ENCODE measurements at regions not wholly inside any gene's neighbourhood (a gene's known extent, or its start where the extent isn't known, plus 50 kb on each side); places are given as distances from the start of the nearest gene placed in this dataset.

GRCh38 chr3:20680990-20681628 is 495.1 kb upstream of the SGO1 start:
- TF ChIP-seq CTCF (conservative IDR thresholded peaks at IDR 0.05) (no peak), ZFX (IDR thresholded peaks at IDR 0.05) (no peak)

GRCh38 chr3:20673866-20674265 is 487.9 kb upstream of the SGO1 start:
- TF ChIP-seq CTCF (conservative IDR thresholded peaks at IDR 0.05), result no peak
- no peak for TF ChIP-seq ZFX (IDR thresholded peaks at IDR 0.05)

More at GRCh38 chr3:20680990-20681628, 495.1 kb upstream of the SGO1 start:
- no peak overlapping the region for H3K27ac ChIP-seq

GRCh38 chr3:20669675-20670074 is 483.7 kb upstream of the SGO1 start:
- no peak for TF ChIP-seq CTCF (conservative IDR thresholded peaks at IDR 0.05)
- no peak for TF ChIP-seq ZFX (IDR thresholded peaks at IDR 0.05)

More at GRCh38 chr3:20673866-20674265, 487.9 kb upstream of the SGO1 start:
- no peak overlapping the region for H3K27ac ChIP-seq

DNA sequence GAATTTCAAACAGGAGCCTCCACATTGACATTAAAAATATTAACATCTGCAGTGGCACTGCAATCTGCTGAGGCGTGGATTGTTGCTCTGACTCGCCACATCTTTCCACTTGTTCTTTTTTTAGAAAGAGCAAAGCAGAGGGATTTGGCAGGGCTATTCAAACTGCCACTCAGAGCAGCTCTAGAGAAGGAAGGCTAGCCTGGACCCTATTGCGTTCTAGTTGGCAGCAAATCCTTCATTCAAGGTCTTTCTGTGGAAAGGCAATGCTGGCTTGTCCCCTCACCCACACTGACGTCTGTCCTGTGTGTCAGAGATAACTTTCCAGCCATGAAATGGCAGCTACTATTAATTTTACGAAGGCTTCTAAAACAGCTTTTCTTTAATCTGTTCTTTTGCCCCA is 483.2 kb upstream of the SGO1 start:
- no peak overlapping the region for H3K27ac ChIP-seq
- TF ChIP-seq ZFX (IDR thresholded peaks at IDR 0.05), result no peak
- TF ChIP-seq CTCF (conservative IDR thresholded peaks at IDR 0.05), result no peak

More at GRCh38 chr3:20669675-20670074, 483.7 kb upstream of the SGO1 start:
- H3K27ac ChIP-seq, result no peak overlapping the region

GRCh38 chr3:20668411-20668810 is 482.4 kb upstream of the SGO1 start:
- H3K27ac ChIP-seq, result no peak overlapping the region
- TF ChIP-seq CTCF (conservative IDR thresholded peaks at IDR 0.05) (no peak), ZFX (IDR thresholded peaks at IDR 0.05) (no peak)

DNA sequence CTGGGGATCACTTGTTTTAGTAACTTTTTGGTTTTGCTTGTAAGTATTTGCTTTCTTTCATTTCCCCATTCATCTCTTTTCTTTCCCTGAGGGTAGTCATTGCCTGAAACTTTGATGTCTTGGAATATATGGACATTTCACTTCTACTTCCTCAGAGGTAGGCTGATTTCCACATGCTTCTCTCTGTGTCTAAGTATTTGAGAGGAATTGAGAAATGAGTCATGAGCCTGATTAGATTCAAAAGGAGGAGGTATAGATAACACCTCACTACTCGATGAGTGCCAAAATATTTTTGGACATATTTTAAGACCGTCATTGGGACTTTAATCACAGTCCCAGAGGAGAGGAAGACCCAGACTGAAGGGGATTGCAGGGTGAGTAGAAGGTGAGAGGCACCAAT is 480.1 kb upstream of the SGO1 start:
- no peak for TF ChIP-seq ZFX (IDR thresholded peaks at IDR 0.05)
- no peak for TF ChIP-seq CTCF (conservative IDR thresholded peaks at IDR 0.05)
- H3K27ac ChIP-seq, result no peak overlapping the region

DNA sequence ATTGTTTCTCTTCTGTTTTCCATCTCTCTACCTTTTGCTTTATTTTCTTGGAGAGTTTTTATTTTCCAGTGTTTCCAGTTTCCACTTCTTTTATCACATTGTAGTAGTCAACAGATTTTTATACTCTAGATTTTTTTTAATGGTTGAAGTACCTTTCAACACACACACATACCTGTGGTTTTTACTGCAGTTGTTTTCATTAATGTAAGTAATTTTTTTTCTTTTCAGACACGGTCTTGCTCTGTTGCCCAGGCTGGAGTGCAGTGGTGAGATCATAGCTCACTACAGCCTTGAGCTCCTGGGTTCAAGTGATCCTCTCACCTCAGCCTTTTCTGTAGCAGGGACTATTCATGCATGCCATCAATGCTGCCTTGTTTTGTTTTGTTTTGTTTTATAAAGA is 472.5 kb upstream of the SGO1 start:
- no peak for TF ChIP-seq ZFX (IDR thresholded peaks at IDR 0.05)
- TF ChIP-seq CTCF (conservative IDR thresholded peaks at IDR 0.05), result no peak
- H3K27ac ChIP-seq, result no peak overlapping the region

Measured in C4-2B (cell line).